Effector memory CD4-positive, alpha-beta T cell (primary cell): ENCODE measurements at regions not wholly inside any gene's neighbourhood (a gene's known extent, or its start where the extent isn't known, plus 50 kb on each side); places are given as distances from the start of the nearest gene placed in this dataset.

Experiments used
- DNase-seq, 3 donors: peaks; one replicate each; pipeline ENCODE4 v3.0.0-alpha.2; 2020
- H3K27ac ChIP-seq: 2 replicates; pipeline ENCODE4 v1.7.0; 2013; ENCODE audit warnings: mild to moderate bottlenecking, low read length, moderate library complexity; ENCODE audit not compliant: insufficient read depth, poor library complexity, severe bottlenecking
- H3K27me3 ChIP-seq: replicated peaks from 2 replicates; pipeline ENCODE4 v1.7.0; 2013; ENCODE audit warnings: mild to moderate bottlenecking, low read length; ENCODE audit not compliant: insufficient read depth, control insufficient read depth, poor library complexity, severe bottlenecking
- H3K36me3 ChIP-seq: 2 replicates; pipeline ENCODE4 v1.7.0; 2013; ENCODE audit warnings: mild to moderate bottlenecking, low read length, moderate library complexity; ENCODE audit not compliant: control insufficient read depth, insufficient read depth
- H3K4me1 ChIP-seq: 2 replicates; pipeline ENCODE4 v1.7.0; 2013; ENCODE audit warnings: low read length, mild to moderate bottlenecking; ENCODE audit not compliant: control insufficient read depth, insufficient read depth, poor library complexity, severe bottlenecking
- H3K4me3 ChIP-seq: 2 replicates; pipeline ENCODE4 v1.7.0; 2013; ENCODE audit warnings: low read length, low read depth, mild to moderate bottlenecking; ENCODE audit not compliant: insufficient read depth, poor library complexity, severe bottlenecking
- H3K9me3 ChIP-seq: 2 replicates; pipeline ENCODE4 v1.7.0; 2013; ENCODE audit warnings: mild to moderate bottlenecking, low read length, moderate library complexity; ENCODE audit not compliant: control insufficient read depth

DNA sequence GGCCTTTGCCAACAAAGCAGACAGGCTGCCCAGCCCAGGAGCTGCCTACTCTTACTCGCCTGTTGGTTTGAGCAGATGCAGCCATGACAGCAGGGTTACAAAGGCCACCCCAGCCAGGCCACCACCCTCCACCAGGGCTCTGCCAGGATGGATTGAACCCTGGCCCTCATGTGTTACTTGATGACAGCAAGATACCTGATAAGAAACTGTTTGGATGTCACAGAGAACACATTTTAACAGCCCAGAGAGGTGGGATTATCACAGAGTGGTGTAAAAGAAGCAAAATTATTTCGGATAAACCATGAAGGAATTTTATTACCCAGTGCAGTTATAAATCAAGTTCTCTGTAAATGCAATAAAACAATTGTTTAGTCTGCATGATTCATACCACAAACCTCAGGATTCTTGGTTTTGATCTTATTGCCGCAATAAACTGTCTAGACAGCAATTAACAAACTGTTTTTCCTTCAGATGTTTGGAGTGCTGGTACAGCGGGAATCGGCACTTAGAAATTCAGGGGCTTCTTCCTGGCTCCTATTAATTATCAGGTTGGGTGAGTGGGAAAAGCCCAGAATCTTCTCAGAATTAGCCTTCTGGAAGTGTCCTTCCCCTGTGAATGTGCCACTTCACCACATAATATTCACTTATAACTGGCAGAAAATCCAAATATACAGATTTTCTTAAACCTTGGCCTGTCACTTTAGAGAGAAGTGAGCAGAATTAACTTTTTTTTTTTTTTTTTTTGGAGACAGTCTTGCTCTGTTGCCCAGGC is 58.0 kb upstream of the SALL4 start:
- Histone ChIP-seq H3K9me3 (no peaks in the 10 kb centered on the region), H3K4me1 (no peaks in the 10 kb centered on the region), H3K27ac (no peak overlapping the region), H3K36me3 (no peaks in the 10 kb centered on the region), H3K27me3 (no peaks in the 10 kb centered on the region), H3K4me3 (no peak overlapping the region)
- no peak for DNase-seq

GRCh38 chr20:51856432-51856831 is 54.1 kb upstream of the SALL4 start:
- H3K36me3 ChIP-seq = no peaks in the 10 kb centered on the region
- H3K27ac ChIP-seq = no peak overlapping the region
- H3K9me3 ChIP-seq = no peaks in the 10 kb centered on the region
- H3K27me3 ChIP-seq = no peaks in the 10 kb centered on the region
- H3K4me3 ChIP-seq = no peak overlapping the region
- DNase-seq = no peak
- H3K4me1 ChIP-seq = no peaks in the 10 kb centered on the region

GRCh38 chr20:51854921-51855320 is 52.6 kb upstream of the SALL4 start:
- no peak overlapping the region for H3K27ac ChIP-seq
- no peaks in the 10 kb centered on the region for H3K27me3 ChIP-seq
- H3K4me3 ChIP-seq = no peak overlapping the region
- no peaks in the 10 kb centered on the region for H3K9me3 ChIP-seq
- no peaks in the 10 kb centered on the region for H3K4me1 ChIP-seq
- no peak for DNase-seq
- no peaks in the 10 kb centered on the region for H3K36me3 ChIP-seq
